Cardiac muscle cell (in vitro differentiated cells and primary cell): ENCODE measurements at regions not wholly inside any gene's neighbourhood (a gene's known extent, or its start where the extent isn't known, plus 50 kb on each side); places are given as distances from the start of the nearest gene placed in this dataset.
A peak's percentile ranks its signal among the peaks of the same experiment; 100 is the strongest.

Experiments used
- DNase-seq, 2 donors: peaks; one replicate each; pipeline versions ENCODE4 v3.0.0 to v3.0.0-alpha.2; 2010 to 2017; ENCODE audit warnings: low read depth in 1 of 2, low spot score in 1 of 2
- H3K27ac ChIP-seq: fragments of 200-600 bp; sonication (generic); 2 replicates; pipeline ENCODE4 v1.5.1; 2016
- H3K27me3 ChIP-seq: fragments of 200-600 bp; sonication (generic); 2 replicates; pipeline ENCODE4 v1.6.0; 2016; ENCODE audit warnings: control low read depth
- H3K36me3 ChIP-seq: fragments of 200-600 bp; sonication (generic); 2 replicates; pipeline ENCODE4 v1.5.1; 2016; ENCODE audit warnings: control low read depth
- H3K4me1 ChIP-seq: fragments of 200-600 bp; sonication (generic); 2 replicates; pipeline ENCODE4 v1.8.1; 2017; ENCODE audit warnings: low read depth, mild to moderate bottlenecking, mixed run types
- H3K4me3 ChIP-seq: fragments of 200-600 bp; sonication (generic); 2 replicates; pipeline ENCODE4 v1.5.1; 2016; ENCODE audit warnings: mild to moderate bottlenecking
- H3K9me3 ChIP-seq: fragments of 200-600 bp; sonication (generic); 2 replicates; pipeline ENCODE4 v1.5.1; 2017; ENCODE audit warnings: low read depth, mild to moderate bottlenecking, control low read depth
- CTCF ChIP-seq: IDR thresholded peaks from 2 replicates; pipeline ENCODE4 v1.5.1; 2012; ENCODE audit warnings: low read depth, mild to moderate bottlenecking, low read length

GRCh38 chr6:97812940-97813339 lies 529.9 kb upstream of the MMS22L start:
- TF ChIP-seq CTCF, result no peak
- no peak overlapping the region for H3K4me3 ChIP-seq
- no peak for DNase-seq

GRCh38 chr6:97813889-97814567 lies 531.0 kb upstream of the MMS22L start:
- TF ChIP-seq CTCF, result no peak
- DNase-seq, result peak in 1 of 2 donors; percentile 8
- Histone ChIP-seq H3K4me1 (no peaks in the 10 kb centered on the region), H3K27me3 (no peaks in the 10 kb centered on the region), H3K4me3 (no peak overlapping the region), H3K9me3 (no peaks in the 10 kb centered on the region), H3K27ac (no peak overlapping the region), H3K36me3 (no peaks in the 10 kb centered on the region)

More at GRCh38 chr6:97812940-97813339, 529.9 kb upstream of the MMS22L start:
- no peaks in the 10 kb centered on the region for H3K4me1 ChIP-seq
- H3K36me3 ChIP-seq, result no peaks in the 10 kb centered on the region
- no peaks in the 10 kb centered on the region for H3K9me3 ChIP-seq
- H3K27me3 ChIP-seq, result no peaks in the 10 kb centered on the region
- no peak overlapping the region for H3K27ac ChIP-seq

- H3K27ac ChIP-seq, result no peak overlapping the region
- no peak for DNase-seq
- no peaks in the 10 kb centered on the region for H3K4me1 ChIP-seq
- no peak for TF ChIP-seq CTCF
- no peaks in the 10 kb centered on the region for H3K36me3 ChIP-seq
- no peaks in the 10 kb centered on the region for H3K9me3 ChIP-seq
- no peak overlapping the region for H3K4me3 ChIP-seq
- H3K27me3 ChIP-seq, result no peaks in the 10 kb centered on the region
These were observed 532.3 kb upstream of the MMS22L start for GRCh38 chr6:97815301-97815812.

GRCh38 chr6:97816526-97816925 lies 533.5 kb upstream of the MMS22L start:
- Histone ChIP-seq H3K4me3 (no peak overlapping the region), H3K4me1 (no peaks in the 10 kb centered on the region), H3K36me3 (no peaks in the 10 kb centered on the region), H3K9me3 (no peaks in the 10 kb centered on the region), H3K27ac (no peak overlapping the region), H3K27me3 (no peaks in the 10 kb centered on the region)
- DNase-seq, result no peak
- TF ChIP-seq CTCF, result no peak

GRCh38 chr6:97819710-97820109 lies 536.7 kb upstream of the MMS22L start:
- Histone ChIP-seq H3K27me3 (no peaks in the 10 kb centered on the region), H3K9me3 (no peaks in the 10 kb centered on the region), H3K36me3 (no peaks in the 10 kb centered on the region), H3K4me1 (no peaks in the 10 kb centered on the region), H3K27ac (no peak overlapping the region), H3K4me3 (no peak overlapping the region)
- no peak for TF ChIP-seq CTCF
- no peak for DNase-seq

GRCh38 chr6:97820400-97820799 lies 537.4 kb upstream of the MMS22L start:
- no peak overlapping the region for H3K4me3 ChIP-seq
- H3K4me1 ChIP-seq, result no peaks in the 10 kb centered on the region
- TF ChIP-seq CTCF, result no peak

More at GRCh38 chr6:97820400-97820799, 537.4 kb upstream of the MMS22L start:
- Histone ChIP-seq H3K9me3 (no peaks in the 10 kb centered on the region), H3K36me3 (no peaks in the 10 kb centered on the region), H3K27me3 (no peaks in the 10 kb centered on the region), H3K27ac (no peak overlapping the region)
- DNase-seq, result no peak
